Astrocyte of the cerebellum (primary cell): ENCODE measurements at regions not wholly inside any gene's neighbourhood (a gene's known extent, or its start where the extent isn't known, plus 50 kb on each side); places are given as distances from the start of the nearest gene placed in this dataset.

ENCODE experiments used
- DNase-seq: peaks from one replicate; pipeline ENCODE4 v3.0.0-alpha.2; 2011; ENCODE audit warnings: low read depth
- H3K4me3 ChIP-seq: 2 replicates; pipeline ENCODE4 v1.5.1; 2011; ENCODE audit warnings: mild to moderate bottlenecking, low read depth, low read length, moderate library complexity
- in situ Hi-C: cut with HindIII; loops from 2 replicates; pipeline ENCODE4 v1.10.0; 2017; ENCODE audit warnings: low sequenced_read_pairs
- TF ChIP-seq, protein P1 (sequence below): IDR thresholded peaks from 2 replicates; pipeline ENCODE4 v1.5.1; 2012; ENCODE audit warnings: low read length, low read depth, moderate library complexity, mild to moderate bottlenecking; ENCODE audit errors: missing control alignments

GRCh38 chr2:51213826-51214225 lies 181.9 kb upstream of the NRXN1 start:
- in situ Hi-C loops = no loop called here
- TF ChIP-seq, protein P1, sequence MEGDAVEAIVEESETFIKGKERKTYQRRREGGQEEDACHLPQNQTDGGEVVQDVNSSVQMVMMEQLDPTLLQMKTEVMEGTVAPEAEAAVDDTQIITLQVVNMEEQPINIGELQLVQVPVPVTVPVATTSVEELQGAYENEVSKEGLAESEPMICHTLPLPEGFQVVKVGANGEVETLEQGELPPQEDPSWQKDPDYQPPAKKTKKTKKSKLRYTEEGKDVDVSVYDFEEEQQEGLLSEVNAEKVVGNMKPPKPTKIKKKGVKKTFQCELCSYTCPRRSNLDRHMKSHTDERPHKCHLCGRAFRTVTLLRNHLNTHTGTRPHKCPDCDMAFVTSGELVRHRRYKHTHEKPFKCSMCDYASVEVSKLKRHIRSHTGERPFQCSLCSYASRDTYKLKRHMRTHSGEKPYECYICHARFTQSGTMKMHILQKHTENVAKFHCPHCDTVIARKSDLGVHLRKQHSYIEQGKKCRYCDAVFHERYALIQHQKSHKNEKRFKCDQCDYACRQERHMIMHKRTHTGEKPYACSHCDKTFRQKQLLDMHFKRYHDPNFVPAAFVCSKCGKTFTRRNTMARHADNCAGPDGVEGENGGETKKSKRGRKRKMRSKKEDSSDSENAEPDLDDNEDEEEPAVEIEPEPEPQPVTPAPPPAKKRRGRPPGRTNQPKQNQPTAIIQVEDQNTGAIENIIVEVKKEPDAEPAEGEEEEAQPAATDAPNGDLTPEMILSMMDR = no peak
- H3K4me3 ChIP-seq = no peak overlapping the region
- peak; percentile 6 for DNase-seq

GRCh38 chr2:51212374-51212773 lies 180.4 kb upstream of the NRXN1 start:
- no peak for DNase-seq
- no peak overlapping the region for H3K4me3 ChIP-seq
- TF ChIP-seq, protein P1 = no peak
- in situ Hi-C loops = no loop called here

DNA sequence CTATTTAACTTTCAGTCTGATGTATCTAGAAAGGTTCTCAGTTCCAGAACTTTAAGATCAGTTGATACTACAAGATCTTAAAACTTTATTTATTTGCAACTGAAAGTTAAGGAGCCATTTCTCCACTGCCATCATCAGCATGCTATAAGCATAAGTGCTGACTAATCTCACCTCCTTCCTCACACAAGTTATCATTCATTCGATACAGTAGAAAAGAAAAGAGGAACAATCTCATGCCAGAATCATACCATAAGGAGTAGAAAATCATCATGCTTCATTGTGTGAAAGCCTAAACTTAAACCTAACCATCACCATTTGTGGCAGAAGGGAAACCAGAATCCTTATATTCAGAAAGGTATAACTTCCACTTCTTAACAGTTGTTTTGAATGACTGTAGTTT lies 176.6 kb upstream of the NRXN1 start:
- H3K4me3 ChIP-seq = no peak overlapping the region
- in situ Hi-C loops = no loop called here
- TF ChIP-seq, protein P1 = no peak
- DNase-seq = no peak

GRCh38 chr2:51201295-51201694 lies 169.4 kb upstream of the NRXN1 start:
- TF ChIP-seq, protein P1 = no peak
- no peak overlapping the region for H3K4me3 ChIP-seq
- in situ Hi-C loops = no loop called here
- DNase-seq = no peak

- TF ChIP-seq, protein P1 = no peak
- in situ Hi-C loops = no loop called here
- H3K4me3 ChIP-seq = no peak overlapping the region
- DNase-seq = no peak
Measured at GRCh38 chr2:51194656-51195055, 162.7 kb upstream of the NRXN1 start.

GRCh38 chr2:51170273-51170672 lies 138.3 kb upstream of the NRXN1 start:
- H3K4me3 ChIP-seq = no peak overlapping the region
- in situ Hi-C loops = no loop called here
- TF ChIP-seq, protein P1 = no peak
- no peak for DNase-seq
